ENCODE measurements at regions not wholly inside any gene's neighbourhood (a gene's known extent, or its start where the extent isn't known, plus 50 kb on each side); places are given as distances from the start of the nearest gene placed in this dataset.

- H3K4me3 ChIP-seq (ENCODE audit: low read length): no peak overlapping the region
- no peaks in the 10 kb centered on the region for H4K20me1 ChIP-seq (ENCODE audit: control insufficient read depth, insufficient read depth, low read depth, low read length)
- no peaks in the 10 kb centered on the region for H3K9me2 ChIP-seq (replicated peaks; ENCODE audit: control insufficient read depth, low read length)
- peaks cover 1% of the 10 kb centered on the region; the same call in 1 of the 2 replicates for H3K9me3 ChIP-seq (ENCODE audit: control insufficient read depth, insufficient read depth, low read length)
- TF ChIP-seq EZH2phosphoT487 (IDR thresholded peaks at IDR 0.05; ENCODE audit: borderline replicate concordance, low read length) (no peak), CTCF (IDR thresholded peaks at IDR 0.05; ENCODE audit: low read depth, low read length, poor library complexity, severe bottlenecking) (no peak)
- H3K27me3 ChIP-seq (ENCODE audit: control insufficient read depth, low read length): no peaks in the 10 kb centered on the region
- no peaks in the 10 kb centered on the region for H3F3A ChIP-seq (ENCODE audit: control insufficient read depth, insufficient read depth)
- H3K4me2 ChIP-seq (ENCODE audit: low read length): no peak overlapping the region
- no peaks in the 10 kb centered on the region for H3K79me2 ChIP-seq (ENCODE audit: control insufficient read depth, low read length)
- H3K36me3 ChIP-seq (ENCODE audit: control insufficient read depth, low read length): no peaks in the 10 kb centered on the region
- H3K4me1 ChIP-seq (ENCODE audit: control insufficient read depth, low read length): no peaks in the 10 kb centered on the region
- H3K27ac ChIP-seq (ENCODE audit: low read depth, low read length): no peak overlapping the region
Observed at GRCh38 chr19:31504221-31504620, 155.0 kb upstream of the TSHZ3 start.

GRCh38 chr19:31505596-31505910 is 156.3 kb upstream of the TSHZ3 start:
- H3K9me2 ChIP-seq (replicated peaks; ENCODE audit: control insufficient read depth, low read length): no peaks in the 10 kb centered on the region
- no peak overlapping the region for H3K4me3 ChIP-seq (ENCODE audit: low read length)
- H3K4me1 ChIP-seq (ENCODE audit: control insufficient read depth, low read length): no peaks in the 10 kb centered on the region
- no peaks in the 10 kb centered on the region for H3K79me2 ChIP-seq (ENCODE audit: control insufficient read depth, low read length)
- no peak overlapping the region for H3K4me2 ChIP-seq (ENCODE audit: low read length)
- TF ChIP-seq EZH2phosphoT487 (IDR thresholded peaks at IDR 0.05; ENCODE audit: borderline replicate concordance, low read length): no peak
- no peak for TF ChIP-seq CTCF (IDR thresholded peaks at IDR 0.05; ENCODE audit: low read depth, low read length, poor library complexity, severe bottlenecking)
- H3K36me3 ChIP-seq (ENCODE audit: control insufficient read depth, low read length): no peaks in the 10 kb centered on the region
- no peaks in the 10 kb centered on the region for H3F3A ChIP-seq (ENCODE audit: control insufficient read depth, insufficient read depth)
- H3K9me3 ChIP-seq (ENCODE audit: control insufficient read depth, insufficient read depth, low read length): no peaks in the 10 kb centered on the region; the same call in 1 of the 2 replicates
- H3K27me3 ChIP-seq (ENCODE audit: control insufficient read depth, low read length): no peaks in the 10 kb centered on the region
- no peak overlapping the region for H3K27ac ChIP-seq (ENCODE audit: low read depth, low read length)
- H4K20me1 ChIP-seq (ENCODE audit: control insufficient read depth, insufficient read depth, low read depth, low read length): no peaks in the 10 kb centered on the region

GRCh38 chr19:31506102-31506501 is 156.9 kb upstream of the TSHZ3 start:
- no peaks in the 10 kb centered on the region for H3F3A ChIP-seq (ENCODE audit: control insufficient read depth, insufficient read depth)

GRCh38 chr19:31510635-31511034 is 161.4 kb upstream of the TSHZ3 start:
- Histone ChIP-seq H4K20me1 (ENCODE audit: control insufficient read depth, insufficient read depth, low read depth, low read length) (no peaks in the 10 kb centered on the region), H3K4me2 (ENCODE audit: low read length) (no peak overlapping the region), H3K27me3 (ENCODE audit: control insufficient read depth, low read length) (no peaks in the 10 kb centered on the region), H3K4me3 (ENCODE audit: low read length) (no peak overlapping the region), H3F3A (ENCODE audit: control insufficient read depth, insufficient read depth) (no peaks in the 10 kb centered on the region), H3K27ac (ENCODE audit: low read depth, low read length) (no peak overlapping the region), H3K9me2 (replicated peaks; ENCODE audit: control insufficient read depth, low read length) (no peaks in the 10 kb centered on the region), H3K79me2 (ENCODE audit: control insufficient read depth, low read length) (no peaks in the 10 kb centered on the region), H3K36me3 (ENCODE audit: control insufficient read depth, low read length) (no peaks in the 10 kb centered on the region), H3K4me1 (ENCODE audit: control insufficient read depth, low read length) (no peaks in the 10 kb centered on the region), H3K9me3 (ENCODE audit: control insufficient read depth, insufficient read depth, low read length) (peaks cover 2% of the 10 kb centered on the region; the same call in 1 of the 2 replicates)
- TF ChIP-seq EZH2phosphoT487 (IDR thresholded peaks at IDR 0.05; ENCODE audit: borderline replicate concordance, low read length) (no peak), CTCF (IDR thresholded peaks at IDR 0.05; ENCODE audit: low read depth, low read length, poor library complexity, severe bottlenecking) (no peak)

More at GRCh38 chr19:31506102-31506501, 156.9 kb upstream of the TSHZ3 start:
- Histone ChIP-seq H3K9me2 (replicated peaks; ENCODE audit: control insufficient read depth, low read length) (no peaks in the 10 kb centered on the region), H3K9me3 (ENCODE audit: control insufficient read depth, insufficient read depth, low read length) (no peaks in the 10 kb centered on the region; the same call in 1 of the 2 replicates), H3K4me3 (ENCODE audit: low read length) (no peak overlapping the region), H3K4me1 (ENCODE audit: control insufficient read depth, low read length) (no peaks in the 10 kb centered on the region), H3K27me3 (ENCODE audit: control insufficient read depth, low read length) (no peaks in the 10 kb centered on the region), H3K79me2 (ENCODE audit: control insufficient read depth, low read length) (no peaks in the 10 kb centered on the region), H4K20me1 (ENCODE audit: control insufficient read depth, insufficient read depth, low read depth, low read length) (no peaks in the 10 kb centered on the region), H3K4me2 (ENCODE audit: low read length) (no peak overlapping the region), H3K36me3 (ENCODE audit: control insufficient read depth, low read length) (no peaks in the 10 kb centered on the region), H3K27ac (ENCODE audit: low read depth, low read length) (no peak overlapping the region)
- TF ChIP-seq EZH2phosphoT487 (IDR thresholded peaks at IDR 0.05; ENCODE audit: borderline replicate concordance, low read length): no peak
